ENCODE measurements at regions not wholly inside any gene's neighbourhood (a gene's known extent, or its start where the extent isn't known, plus 50 kb on each side); places are given as distances from the start of the nearest gene placed in this dataset.

GRCh38 chr6:90442366-90442765, 144.5 kb downstream of the MAP3K7 start:
- TF ChIP-seq EZH2 (IDR thresholded peaks at IDR 0.05; ENCODE audit: borderline replicate concordance, low read depth, low read length, poor library complexity, severe bottlenecking), result no peak
- no peak for TF ChIP-seq CTCF (conservative IDR thresholded peaks at IDR 0.05; ENCODE audit: low read depth, low read length)
